SH-SY5Y (cell line): ENCODE measurements at regions not wholly inside any gene's neighbourhood (a gene's known extent, or its start where the extent isn't known, plus 50 kb on each side); places are given as distances from the start of the nearest gene placed in this dataset.

Source experiments
- GATA2 ChIP-seq: IDR thresholded peaks from 2 replicates; pipeline ENCODE4 v1.6.1; 2011; ENCODE audit warnings: mild to moderate bottlenecking, low read depth, low read length
- GATA3 ChIP-seq: IDR thresholded peaks from 2 replicates; pipeline ENCODE4 v1.6.1; 2011; ENCODE audit warnings: low read depth, mild to moderate bottlenecking, low read length, moderate library complexity

- TF ChIP-seq GATA2, result no peak
- TF ChIP-seq GATA3, result no peak
These were observed 663.3 kb downstream of the ELAVL2 start for GRCh38 chr9:23162789-23163188.
